Hepatocyte (in vitro differentiated cells): ENCODE measurements at regions not wholly inside any gene's neighbourhood (a gene's known extent, or its start where the extent isn't known, plus 50 kb on each side); places are given as distances from the start of the nearest gene placed in this dataset.

Experiments used
- CTCF ChIP-seq: fragments of 200-600 bp; sonication (generic); IDR thresholded peaks from 2 replicates; pipeline ENCODE4 v1.5.1; 2016; ENCODE audit warnings: antibody characterized with exemption, mild to moderate bottlenecking; ENCODE audit not compliant: poor library complexity
- EZH2 ChIP-seq: fragments of 200-600 bp; sonication (generic); IDR thresholded peaks from 2 replicates; pipeline ENCODE4 v1.6.1; 2016; ENCODE audit warnings: antibody characterized with exemption, mild to moderate bottlenecking, borderline replicate concordance
- EZH2phosphoT487 ChIP-seq: fragments of 200-600 bp; sonication (generic); IDR thresholded peaks from one replicate; pipeline ENCODE4 v1.6.1; 2018; ENCODE audit warnings: antibody characterized with exemption, mild to moderate bottlenecking, low read depth, moderate library complexity; ENCODE audit not compliant: unreplicated experiment, severe bottlenecking

- no peak for TF ChIP-seq CTCF
- TF ChIP-seq EZH2 = no peak
- TF ChIP-seq EZH2phosphoT487 = no peak
Measured at GRCh38 chr1:87555366-87555765, 226.7 kb downstream of the LMO4 start.
